Panc1 (cell line): ENCODE measurements at regions not wholly inside any gene's neighbourhood (a gene's known extent, or its start where the extent isn't known, plus 50 kb on each side); places are given as distances from the start of the nearest gene placed in this dataset.

Experiments used
- ATAC-seq: fragments of 200-7000 bp; cut with Tn5 transposase; 2 replicates; pipeline ENCODE4 v1.9.1; 2020; ENCODE audit warnings: mild to moderate bottlenecking, moderate library complexity
- BruUV-seq: library from RNA; stranded (reverse); fragments of 400-500 nt; replicated peaks from 2 replicates; lab custom pipeline; 2021; lab: Mats Ljungman, UMichigan
- CTCF ChIA-PET: fragments of 300-600 bp; sonication (Branson Sonifier 250); formaldehyde crosslinking; loops from one replicate; lab custom pipeline; 2022; ENCODE audit warnings: antibody characterized with exemption; lab: Charles Lee
- POLR2A ChIA-PET: fragments of 300-600 bp; sonication (Branson Sonifier 250); formaldehyde crosslinking; loops from one replicate; lab custom pipeline; 2022; ENCODE audit warnings: antibody characterized with exemption; lab: Charles Lee
- DNase-seq: peaks from one replicate; pipeline ENCODE4 v3.0.0-alpha.2; 2010; ENCODE audit warnings: low read depth, low spot score
- H3K27ac ChIP-seq: 2 replicates; pipeline ENCODE4 v1.5.1; 2011; ENCODE audit warnings: mild to moderate bottlenecking, low read length, inconsistent platforms
- H3K27me3 ChIP-seq: fragments of 200-500 bp; sonication (Bioruptor generic); 2 replicates; pipeline ENCODE4 v1.6.0; 2014; ENCODE audit warnings: low read length, inconsistent platforms; ENCODE audit not compliant: control insufficient read depth, insufficient read depth
- H3K36me3 ChIP-seq: fragments of 200-500 bp; sonication (Bioruptor generic); 2 replicates; pipeline ENCODE4 v1.5.1; 2014; ENCODE audit warnings: inconsistent platforms, mild to moderate bottlenecking, low read length, moderate library complexity; ENCODE audit not compliant: control insufficient read depth, insufficient read depth
- H3K4me1 ChIP-seq: 2 replicates; pipeline ENCODE4 v1.5.1; 2011; ENCODE audit warnings: inconsistent platforms, mild to moderate bottlenecking, low read length, moderate library complexity; ENCODE audit not compliant: control insufficient read depth, insufficient read depth
- H3K4me3 ChIP-seq, 2 experiments: 2 replicates each; pipeline ENCODE4 v1.5.1; 2011 to 2012; ENCODE audit warnings: low read depth in 2 of 2, low read length in 2 of 2, mild to moderate bottlenecking in 2 of 2, inconsistent platforms in 1 of 2, moderate library complexity in 1 of 2
- H3K9me3 ChIP-seq: fragments of 200-500 bp; sonication (Bioruptor generic); 2 replicates; pipeline ENCODE4 v1.5.1; 2014; ENCODE audit warnings: low read depth, mild to moderate bottlenecking, inconsistent platforms, low read length, moderate library complexity; ENCODE audit not compliant: control insufficient read depth, insufficient read depth
- CTCF ChIP-seq: fragments of 450-650 bp; IDR thresholded peaks from 2 replicates; pipeline ENCODE4 v1.5.1; 2017; ENCODE audit warnings: mild to moderate bottlenecking
- POLR2AphosphoS5 ChIP-seq: IDR thresholded peaks from 2 replicates; pipeline ENCODE4 v1.6.1; 2012; ENCODE audit warnings: mild to moderate bottlenecking, low read depth, low read length, moderate library complexity
- REST ChIP-seq, 2 experiments: IDR thresholded peaks; 2 replicates each; pipeline ENCODE4 v1.6.1; 2011 to 2012; ENCODE audit warnings: low read depth in 2 of 2, control low read depth in 1 of 2, low read length in 1 of 2, mild to moderate bottlenecking in 1 of 2, moderate library complexity in 1 of 2; ENCODE audit not compliant: insufficient read depth in 1 of 2
- SIN3A ChIP-seq: IDR thresholded peaks from 2 replicates; pipeline ENCODE4 v1.6.1; 2012; ENCODE audit warnings: low read depth, mild to moderate bottlenecking, low read length, moderate library complexity, borderline replicate concordance; ENCODE audit not compliant: insufficient read depth
- TCF7L2 ChIP-seq: IDR thresholded peaks from 2 replicates; pipeline ENCODE4 v1.6.1; 2011; ENCODE audit warnings: mild to moderate bottlenecking, low read depth, low read length, inconsistent platforms
- in situ Hi-C: cut with HindIII; loops from 2 replicates; pipeline ENCODE4 v1.10.0; 2016; ENCODE audit warnings: low sequenced_read_pairs, low pct_unique_long_range_greater_than_20kb
- intact Hi-C: fragments of 100-400 bp; cut with micrococcal nuclease; formaldehyde crosslinking; loops from one replicate; pipeline ENCODE4 v1.10.0; 2022; ENCODE audit not compliant: unreplicated experiment

DNA sequence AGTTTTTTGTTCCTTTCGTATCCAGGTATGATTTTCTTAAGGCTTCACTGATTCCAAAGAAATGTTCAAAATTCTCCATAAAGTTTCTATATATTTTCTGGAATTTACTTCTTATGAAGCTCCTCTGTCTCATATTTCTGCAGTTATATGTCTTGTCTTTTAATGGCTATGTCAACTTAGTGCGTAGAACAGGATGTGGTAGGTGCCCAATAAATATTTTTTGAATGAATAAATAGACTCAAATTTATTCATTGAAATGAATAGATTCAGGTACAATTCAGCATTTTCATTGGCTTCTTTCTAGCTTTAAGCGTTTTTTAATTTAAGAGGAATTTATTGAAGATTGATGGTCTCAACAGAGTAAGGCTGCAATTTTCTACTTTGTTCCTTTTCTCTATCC is 231.9 kb upstream of the BOD1L1 start:
- H3K9me3 ChIP-seq, result no peaks in the 10 kb centered on the region
- H3K27me3 ChIP-seq, result no peaks in the 10 kb centered on the region
- H3K4me3 ChIP-seq, result no peak overlapping the region
- H3K4me1 ChIP-seq, result no peaks in the 10 kb centered on the region
- in situ Hi-C loops (no loop called here), intact Hi-C loops (no loop called here)
- BruUV-seq, result no TSS peak
- H3K27ac ChIP-seq, result no peak overlapping the region
- no peak for TF ChIP-seq SIN3A
- no peak for TF ChIP-seq TCF7L2
- no peak for TF ChIP-seq REST (IDR thresholded peaks at IDR 0.05; ENCODE audit: insufficient read depth in 1 of 2, low read depth in 2 of 2, low read length in 1 of 2)
- no peak for TF ChIP-seq POLR2AphosphoS5
- TF ChIP-seq CTCF, result no peak
- CTCF ChIA-PET, result no interaction called here
- POLR2A ChIA-PET, result interaction anchor here (0.5 kb wide), 1 partner anchor 97 kb away, joined by 3 read pairs; no protein-coding TSS in a partner anchor
- no peaks in the 10 kb centered on the region for H3K36me3 ChIP-seq
- ATAC-seq (no peak), DNase-seq (no peak)

DNA sequence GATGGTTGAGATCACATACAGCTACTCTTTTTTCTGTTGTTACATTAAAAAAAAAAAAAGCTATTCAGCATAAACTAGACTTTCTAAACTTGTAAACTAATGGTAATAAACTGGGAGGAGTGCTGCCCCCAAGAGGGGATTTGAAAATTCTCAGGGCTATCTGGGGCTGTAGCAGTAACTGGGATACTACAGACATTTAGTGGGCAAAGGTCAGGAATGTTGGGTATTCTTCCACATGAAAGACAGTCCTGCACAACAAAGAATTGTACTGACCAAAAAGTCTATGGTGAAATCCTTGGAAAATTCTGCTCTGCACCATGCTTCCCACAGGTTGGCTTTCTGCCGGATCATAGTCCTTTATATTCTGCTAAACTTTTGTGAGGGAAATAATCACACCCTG is 232.6 kb upstream of the BOD1L1 start:
- no peak for ATAC-seq
- Histone ChIP-seq H3K4me3 (no peak overlapping the region), H3K4me1 (no peaks in the 10 kb centered on the region), H3K9me3 (no peaks in the 10 kb centered on the region), H3K36me3 (no peaks in the 10 kb centered on the region), H3K27ac (no peak overlapping the region), H3K27me3 (no peaks in the 10 kb centered on the region)
- no TSS peak for BruUV-seq
- POLR2A ChIA-PET, result no interaction called here
- intact Hi-C loops, result no loop called here
- in situ Hi-C loops, result no loop called here
- TF ChIP-seq SIN3A (no peak), POLR2AphosphoS5 (no peak), TCF7L2 (no peak)
- CTCF ChIA-PET, result no interaction called here
- DNase-seq, result no peak

DNA sequence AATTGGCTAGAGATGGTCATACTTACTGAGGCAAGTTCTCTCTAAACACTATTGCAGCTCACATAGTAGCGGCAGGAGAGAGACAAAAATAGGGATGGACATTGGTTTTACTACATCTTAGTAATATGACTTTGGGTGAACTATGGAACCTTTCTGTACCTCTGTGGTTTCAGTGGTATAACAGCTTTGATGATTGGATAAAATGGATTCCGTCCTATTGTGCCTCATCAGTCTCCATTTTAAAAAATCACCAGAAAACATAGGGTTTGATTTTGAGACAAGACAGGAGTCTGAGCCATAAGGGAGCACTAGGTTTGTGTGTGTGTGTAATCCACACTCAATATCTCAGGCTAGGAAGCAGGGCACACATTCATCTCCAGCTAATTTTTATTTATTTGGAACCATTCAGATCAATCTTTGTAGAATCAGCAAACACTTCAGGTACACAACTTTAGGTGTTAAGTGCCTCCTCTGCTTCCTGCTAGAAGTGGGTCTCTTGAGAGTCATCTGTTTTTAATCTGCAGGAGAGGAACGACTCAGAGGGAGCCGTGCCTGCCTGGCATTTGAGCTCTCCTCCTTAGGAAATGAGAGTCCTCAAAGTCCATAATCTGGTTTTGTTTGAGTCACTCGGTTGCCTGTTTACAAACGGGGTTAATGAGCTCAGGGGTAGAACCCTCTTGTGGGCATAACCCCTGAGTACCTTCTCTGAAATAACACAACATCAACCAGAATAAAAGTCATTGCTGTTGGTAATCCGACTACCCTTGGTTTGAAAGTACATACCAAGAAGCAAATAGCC is 238.5 kb upstream of the BOD1L1 start:
- Histone ChIP-seq H3K36me3 (no peaks in the 10 kb centered on the region), H3K27ac (no peak overlapping the region), H3K4me1 (no peaks in the 10 kb centered on the region), H3K9me3 (no peaks in the 10 kb centered on the region), H3K27me3 (no peaks in the 10 kb centered on the region), H3K4me3 (no peak overlapping the region)
- intact Hi-C loops (no loop called here), in situ Hi-C loops (no loop called here)
- DNase-seq (no peak), ATAC-seq (no peak)
- POLR2A ChIA-PET, result no interaction called here
- BruUV-seq, result no TSS peak
- TF ChIP-seq TCF7L2 (no peak), CTCF (no peak)
- CTCF ChIA-PET, result interaction anchor here (0.7 kb wide), 1 partner anchor 1137 kb away, joined by 6 read pairs; no protein-coding TSS in a partner anchor
